ENCODE measurements at regions not wholly inside any gene's neighbourhood (a gene's known extent, or its start where the extent isn't known, plus 50 kb on each side); places are given as distances from the start of the nearest gene placed in this dataset.
"Not testable (repeated sequence)": the region's sequence is repeated elsewhere in the genome, so short reads cannot be mapped to it uniquely, and the experiment has no call there.

DNA sequence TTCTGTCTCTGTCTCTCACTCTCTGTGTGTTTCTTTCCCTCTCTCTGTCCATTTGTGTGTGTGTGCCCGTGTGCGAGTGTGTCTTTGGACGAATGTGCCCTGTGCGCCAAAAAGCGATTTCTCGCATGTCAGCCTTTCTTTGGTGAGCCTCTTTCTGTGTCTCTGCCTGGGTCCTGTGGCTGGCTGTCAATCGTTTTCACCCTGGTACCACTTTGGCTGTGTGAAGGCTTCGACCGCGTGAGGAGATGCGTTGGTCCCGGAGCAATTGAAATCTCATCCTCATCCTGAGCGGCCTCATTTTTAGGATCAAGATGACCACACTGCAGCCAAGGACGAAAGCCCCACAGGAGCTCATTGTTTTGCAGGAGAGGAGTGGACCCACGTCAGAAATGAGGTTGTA, 288.9 kb upstream of the ZNF337 start:
- no peak for DNase-seq

DNA sequence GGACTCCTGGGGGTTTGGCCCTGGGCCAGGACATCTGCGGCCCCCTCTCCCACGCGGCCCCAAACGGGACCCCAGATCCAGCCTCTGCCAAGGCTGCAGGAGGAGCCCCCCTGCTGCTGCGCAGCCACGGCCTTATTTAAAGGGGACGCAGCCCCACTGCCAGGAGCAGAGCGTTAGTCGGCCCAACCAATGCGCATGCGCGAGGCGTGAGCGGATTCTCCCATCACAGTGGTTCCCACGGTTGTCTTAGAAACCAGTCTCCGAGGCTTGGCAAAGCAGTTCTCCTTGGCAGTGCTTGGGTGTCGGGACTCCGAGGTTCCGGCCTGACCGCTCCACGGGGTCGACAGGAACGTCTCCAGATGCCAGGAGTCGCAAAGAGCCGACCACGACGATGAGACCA, 288.3 kb upstream of the ZNF337 start:
- peak; percentile 55 for DNase-seq

GRCh38 chr20:25982701-25983100, 286.0 kb upstream of the ZNF337 start:
- not testable (repeated sequence) for DNase-seq

DNA sequence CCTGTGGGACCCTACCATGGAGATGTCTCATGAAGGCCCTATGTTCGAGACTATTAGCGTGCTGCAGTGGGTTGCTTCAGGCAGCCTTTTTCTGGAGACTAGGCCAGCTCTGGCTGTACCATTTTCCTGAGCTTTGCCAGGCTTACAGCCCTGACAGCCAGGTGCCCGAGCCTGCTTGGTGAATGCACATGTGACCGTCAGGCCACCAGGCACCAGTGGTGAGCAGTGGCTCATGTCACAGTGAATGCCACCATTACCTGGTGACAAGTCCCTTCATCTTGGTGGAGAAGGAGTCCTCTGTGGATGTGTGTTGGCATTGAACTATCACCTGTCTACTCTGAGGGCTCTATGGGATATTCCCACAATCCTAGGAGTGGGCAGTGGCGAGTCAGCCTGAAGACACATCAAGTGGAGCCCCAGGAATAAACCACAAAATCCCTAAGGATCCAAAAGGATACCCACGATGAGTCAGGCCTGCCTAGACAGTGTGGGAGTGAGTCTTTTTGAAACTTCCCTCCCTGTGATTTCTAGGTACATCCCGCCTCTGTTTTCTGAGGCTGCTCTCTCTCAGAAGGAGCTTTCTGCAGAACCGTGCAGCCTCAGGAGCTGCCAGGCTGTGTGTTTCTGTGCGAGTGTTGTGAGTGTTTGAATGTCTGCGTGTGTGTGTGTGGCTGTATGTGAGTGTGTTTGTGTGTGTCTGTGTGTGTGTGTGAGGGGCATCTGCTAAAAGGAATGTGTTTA, 282.0 kb upstream of the ZNF337 start:
- not testable (repeated sequence) for DNase-seq

DNA sequence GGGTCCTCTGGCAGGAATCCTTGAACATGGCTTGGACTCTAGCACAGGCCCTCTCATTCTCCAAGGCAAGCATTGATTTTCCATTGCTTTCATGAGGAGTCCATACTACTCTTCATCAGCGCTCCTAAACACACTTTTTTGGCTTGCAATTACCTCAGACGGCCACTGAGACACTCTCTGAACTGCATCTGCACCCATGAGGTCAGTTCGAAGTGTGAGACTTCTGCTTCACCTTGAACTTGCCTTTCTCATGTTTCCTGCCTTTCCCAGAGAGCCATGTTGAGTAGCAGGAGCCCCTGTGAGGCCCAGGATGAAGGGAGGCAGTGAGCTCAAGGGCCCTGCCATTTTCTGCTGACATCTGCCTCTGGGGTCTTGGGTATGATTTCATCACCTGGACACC, 279.2 kb upstream of the ZNF337 start:
- DNase-seq, result not testable (repeated sequence)

GRCh38 chr20:25965203-25965602, 268.6 kb upstream of the ZNF337 start:
- not testable (repeated sequence) for DNase-seq

- not testable (repeated sequence) for DNase-seq
These were observed 257.2 kb upstream of the ZNF337 start for GRCh38 chr20:25953876-25954275.

DNA sequence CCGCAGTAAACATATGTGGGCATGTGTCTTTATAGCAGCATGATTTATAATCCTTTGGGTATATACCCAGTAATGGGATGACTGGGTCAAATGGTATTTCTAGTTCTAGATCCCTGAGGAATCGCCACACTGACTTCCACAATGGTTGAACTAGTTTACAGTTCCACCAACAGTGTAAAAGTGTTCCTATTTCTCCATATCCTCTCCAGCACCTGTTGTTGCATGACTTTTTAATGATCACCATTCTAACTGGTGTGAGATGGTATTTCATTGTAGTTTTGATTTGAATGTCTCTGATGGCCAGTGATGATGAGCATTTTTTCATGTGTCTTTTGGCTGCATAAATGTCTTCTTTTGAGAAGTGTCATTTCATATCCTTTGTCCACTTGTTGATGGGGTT, 238.6 kb upstream of the ZNF337 start:
- not testable (repeated sequence) for DNase-seq

DNA sequence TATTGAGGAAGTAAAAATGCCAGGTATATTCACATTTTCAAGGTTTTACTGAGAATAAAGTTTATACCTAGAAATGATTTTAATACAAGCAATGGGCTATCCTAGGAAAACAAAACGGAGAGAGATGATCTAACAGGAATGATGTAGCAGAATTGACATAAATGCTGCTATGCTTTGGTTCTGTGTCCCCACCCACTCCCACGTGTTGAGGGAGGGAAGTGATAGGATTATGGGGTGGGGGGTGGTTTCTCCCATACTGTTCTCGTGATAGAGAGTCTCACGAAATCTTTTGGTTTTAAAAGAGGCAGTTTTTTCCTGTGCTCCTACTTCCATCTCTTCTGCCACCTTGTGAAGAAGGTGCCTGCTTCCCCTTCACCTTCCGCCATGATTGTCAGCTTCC, 236.2 kb upstream of the ZNF337 start:
- DNase-seq, result not testable (repeated sequence)

GRCh38 chr20:25932170-25932569, 235.5 kb upstream of the ZNF337 start:
- not testable (repeated sequence) for DNase-seq

GRCh38 chr20:25902321-25902720, 205.7 kb upstream of the ZNF337 start:
- DNase-seq, result not testable (repeated sequence)

GRCh38 chr20:25898663-25899062, 202.0 kb upstream of the ZNF337 start:
- DNase-seq, result peak; percentile 13

DNA sequence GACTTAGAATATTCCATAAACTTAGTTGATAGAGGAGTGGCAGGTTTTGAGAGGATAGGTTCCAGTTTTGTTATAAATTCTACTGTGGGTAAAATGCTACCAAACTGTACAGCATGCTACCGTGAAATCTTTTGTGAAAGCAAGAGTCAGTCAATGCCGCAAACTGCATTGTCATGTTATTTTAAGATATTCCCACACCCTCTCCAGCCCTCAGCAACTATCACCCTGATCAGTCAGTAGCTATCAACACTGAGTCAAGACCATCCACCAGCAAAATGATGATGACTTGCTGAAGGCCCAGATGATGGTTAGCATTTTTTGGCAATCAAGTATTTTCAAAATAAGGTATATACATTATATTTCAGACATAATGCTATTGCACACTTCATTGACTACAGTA, 182.4 kb upstream of the ZNF337 start:
- not testable (repeated sequence) for DNase-seq

DNA sequence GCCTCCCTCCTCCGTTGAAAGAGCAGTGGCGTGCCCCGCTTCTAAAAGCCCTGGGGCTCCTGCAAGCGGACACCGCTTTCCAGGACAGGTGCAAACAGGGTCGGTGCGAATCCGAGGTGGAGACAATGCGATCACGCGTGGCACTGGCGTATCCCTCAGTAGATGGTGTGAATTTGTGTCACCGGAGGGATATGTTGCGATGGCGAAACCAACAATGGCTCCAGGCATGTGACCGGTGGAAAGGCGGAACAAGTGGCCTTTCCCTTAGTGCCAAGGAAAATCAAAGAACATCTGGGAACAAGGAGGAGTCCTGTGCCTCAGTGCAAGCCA, 172.0 kb upstream of the ZNF337 start:
- DNase-seq, result not testable (repeated sequence)

- DNase-seq, result peak; percentile 72
These were observed 171.4 kb upstream of the ZNF337 start for GRCh38 chr20:25867776-25868649.

DNA sequence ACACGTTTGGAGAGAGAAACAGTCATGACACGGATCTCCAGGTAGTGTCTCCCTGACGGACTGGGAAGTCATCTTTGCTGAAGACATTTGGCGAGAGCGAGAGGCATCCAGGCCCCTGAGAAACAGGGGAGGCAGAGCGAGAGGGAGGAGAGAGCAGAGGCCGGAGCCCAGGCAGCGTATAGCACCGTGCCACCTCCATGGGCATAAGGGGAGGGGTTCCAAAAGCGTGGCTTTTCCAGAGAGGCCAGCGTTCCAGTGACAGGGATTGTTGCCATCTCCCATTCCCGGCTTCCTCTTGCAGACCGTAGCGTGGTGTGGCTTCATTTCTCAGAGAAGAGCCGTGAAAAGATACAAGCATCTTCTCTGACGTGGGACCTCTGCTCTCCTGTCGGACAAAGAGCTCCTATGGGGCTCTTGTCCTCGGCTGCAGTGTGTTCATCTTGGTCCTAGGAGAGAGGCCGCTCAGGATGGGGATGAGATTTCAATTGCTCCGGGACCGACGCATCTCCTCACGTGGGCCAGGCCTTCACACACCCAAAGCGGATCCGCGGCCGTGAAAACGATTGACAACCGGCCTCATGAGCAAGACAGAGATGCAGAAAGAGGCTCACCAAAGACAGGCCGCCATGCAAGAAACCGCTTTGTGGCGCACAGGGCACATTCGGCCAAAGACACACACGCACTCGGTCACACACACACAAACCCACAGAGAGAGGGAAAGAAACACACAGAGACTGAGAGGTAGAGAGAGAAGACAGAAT, 170.5 kb upstream of the ZNF337 start:
- DNase-seq, result not testable (repeated sequence)

DNA sequence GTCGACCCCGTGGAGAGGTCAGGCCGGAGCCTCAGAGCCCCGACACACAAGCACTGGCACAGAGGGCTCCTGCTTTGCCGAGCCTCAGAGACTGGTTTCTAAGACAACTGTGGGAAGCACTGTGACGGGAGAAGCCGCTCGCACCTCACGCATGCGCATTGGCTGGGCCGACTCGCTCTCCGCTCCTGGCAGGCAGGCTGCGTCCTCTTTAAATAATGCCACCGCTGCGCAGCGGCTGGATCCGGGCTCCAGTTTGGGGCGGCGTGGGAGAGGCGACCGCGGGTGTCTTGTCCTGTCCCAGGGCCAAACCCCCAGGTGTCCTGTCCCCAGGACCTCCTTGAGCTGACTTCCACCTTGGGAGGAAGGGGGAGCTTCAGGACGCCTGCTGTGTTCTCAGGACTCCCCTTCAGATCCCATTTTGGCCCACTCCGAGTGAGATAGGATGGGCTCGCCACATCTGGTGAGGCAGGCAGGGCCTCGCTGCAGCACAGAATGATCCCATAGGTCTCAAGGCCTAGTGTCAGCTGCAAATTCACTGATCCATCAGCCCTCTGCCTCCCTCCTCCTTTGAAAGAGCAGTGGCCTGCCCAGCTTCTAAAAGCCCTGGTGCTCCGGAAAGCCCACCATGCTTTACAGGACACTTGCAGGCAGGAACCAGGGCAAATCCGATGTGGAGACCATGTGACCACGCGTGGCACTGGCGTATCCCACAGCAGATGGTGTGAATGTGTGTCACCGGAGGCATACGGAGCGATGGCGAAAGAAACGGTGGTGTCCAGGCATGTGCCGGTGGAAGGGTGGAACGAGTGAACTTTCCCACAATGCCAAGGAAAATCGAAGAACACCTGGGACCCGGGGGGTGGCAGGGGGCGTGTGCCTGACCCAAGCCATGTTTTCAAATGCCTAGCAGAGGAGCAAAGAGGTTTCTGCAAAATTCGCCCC, 169.3 kb upstream of the ZNF337 start:
- DNase-seq, result peak; percentile 77

DNA sequence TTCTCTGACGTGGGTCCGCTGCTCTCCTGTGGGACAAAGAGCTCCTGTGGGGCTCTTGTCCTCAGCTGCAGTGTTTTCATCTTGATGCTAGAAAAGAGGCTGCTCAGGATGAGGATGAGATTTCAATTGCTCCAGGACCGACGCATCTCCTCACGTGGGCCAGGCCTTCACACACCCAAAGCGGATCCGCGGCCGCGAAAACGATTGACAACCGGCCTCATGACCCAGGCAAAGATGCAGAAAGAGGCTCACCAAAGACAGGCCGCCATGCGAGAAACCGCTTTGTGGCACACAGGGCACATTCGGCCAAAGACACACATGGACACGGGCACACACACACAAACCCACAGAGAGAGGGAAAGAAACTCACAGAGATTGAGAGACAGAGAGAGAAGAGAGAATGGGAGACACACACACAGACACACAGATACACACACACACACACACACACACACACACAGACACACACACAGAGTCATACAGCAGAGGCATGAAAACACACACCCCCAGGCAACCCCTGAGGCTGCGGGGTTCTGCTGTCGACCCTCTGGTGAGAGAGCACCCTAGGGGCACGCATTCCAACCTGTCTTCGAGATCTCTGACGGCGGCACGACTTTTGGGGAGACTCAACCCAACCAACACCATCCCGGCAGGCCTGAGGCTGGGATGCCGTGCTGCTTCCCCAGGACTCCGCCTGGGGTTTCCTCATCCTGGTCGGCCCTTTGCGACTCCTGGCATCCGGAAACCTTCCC, 168.5 kb upstream of the ZNF337 start:
- not testable (repeated sequence) for DNase-seq

- no peak for DNase-seq
These were observed 167.8 kb upstream of the ZNF337 start for GRCh38 chr20:25864326-25864962.

DNA sequence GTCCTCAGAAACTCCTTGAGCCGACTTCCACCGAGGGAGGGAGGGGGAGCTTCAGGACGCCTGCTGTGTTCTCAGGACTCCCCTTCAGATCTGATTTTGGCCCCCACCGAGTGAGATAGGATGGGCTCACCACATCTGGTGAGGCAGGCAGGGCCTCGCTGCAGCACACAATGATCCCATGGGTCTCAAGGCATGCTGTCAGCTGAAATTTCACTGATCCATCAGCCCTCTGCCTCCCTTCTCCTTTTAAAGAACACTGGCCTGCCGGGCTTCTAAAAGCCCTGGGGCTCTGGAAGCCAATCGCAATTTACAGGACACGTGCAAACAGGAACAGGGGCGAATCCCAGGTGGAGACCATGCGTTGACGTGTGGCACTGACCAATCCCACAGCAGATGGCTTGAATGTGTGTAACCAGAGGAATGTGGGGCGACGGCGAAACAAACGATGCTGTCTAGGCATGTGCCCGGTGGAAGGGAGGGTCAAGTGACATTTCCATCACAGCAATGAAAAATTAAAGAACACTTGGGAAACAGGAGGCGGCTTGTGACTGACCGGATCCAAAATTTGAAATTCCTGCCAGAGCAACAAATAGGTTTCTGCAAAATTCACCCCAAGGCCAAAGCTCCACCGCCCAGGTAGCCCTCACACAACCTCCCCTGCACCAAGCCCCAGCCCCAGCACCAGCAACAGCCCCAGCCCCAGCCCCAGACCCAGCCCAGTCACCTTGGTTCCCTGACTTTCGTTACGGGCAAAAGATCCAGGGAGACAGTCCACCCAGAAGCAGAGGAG, 167.1 kb upstream of the ZNF337 start:
- DNase-seq, result no peak

Measured in right hindlimb (tissue), 1 donor.